ENCODE measurements at regions not wholly inside any gene's neighbourhood (a gene's known extent, or its start where the extent isn't known, plus 50 kb on each side); places are given as distances from the start of the nearest gene placed in this dataset.

GRCh38 chrX:40207626-40208025 lies 109.9 kb upstream of the BCOR start:
- TF ChIP-seq CTCF (IDR thresholded peaks at IDR 0.05) (no peak), POLR2A (IDR thresholded peaks at IDR 0.05) (no peak), POLR2AphosphoS5 (IDR thresholded peaks at IDR 0.05) (no peak), EP300 (IDR thresholded peaks at IDR 0.05; ENCODE audit: low read depth) (no peak)

Data from transverse colon (tissue), 4 donors.